SH-SY5Y (cell line): ENCODE measurements at regions not wholly inside any gene's neighbourhood (a gene's known extent, or its start where the extent isn't known, plus 50 kb on each side); places are given as distances from the start of the nearest gene placed in this dataset.

Source experiments
- GATA2 ChIP-seq: IDR thresholded peaks from 2 replicates; pipeline ENCODE4 v1.6.1; 2011; ENCODE audit warnings: mild to moderate bottlenecking, low read depth, low read length
- GATA3 ChIP-seq: IDR thresholded peaks from 2 replicates; pipeline ENCODE4 v1.6.1; 2011; ENCODE audit warnings: low read depth, mild to moderate bottlenecking, low read length, moderate library complexity

- TF ChIP-seq GATA3 (no peak), GATA2 (no peak)
Measured at GRCh38 chr1:221983444-221983843, 241.6 kb upstream of the DUSP10 start.

GRCh38 chr1:221981461-221981860 lies 239.6 kb upstream of the DUSP10 start:
- TF ChIP-seq GATA3 (no peak), GATA2 (no peak)

GRCh38 chr1:221979444-221980032 lies 237.6 kb upstream of the DUSP10 start:
- TF ChIP-seq GATA3, result no peak
- TF ChIP-seq GATA2, result no peak

- TF ChIP-seq GATA3, result no peak
- TF ChIP-seq GATA2, result no peak
Measured at GRCh38 chr1:221972276-221973235, 230.7 kb upstream of the DUSP10 start.

- TF ChIP-seq GATA3 (no peak), GATA2 (no peak)
Measured at GRCh38 chr1:221965252-221965651, 223.4 kb upstream of the DUSP10 start.

- TF ChIP-seq GATA3 (no peak), GATA2 (no peak)
Measured at GRCh38 chr1:221963742-221964141, 221.9 kb upstream of the DUSP10 start.

GRCh38 chr1:221962385-221962784 lies 220.5 kb upstream of the DUSP10 start:
- TF ChIP-seq GATA2 (no peak), GATA3 (no peak)

- TF ChIP-seq GATA2 (no peak), GATA3 (no peak)
Measured at GRCh38 chr1:221961532-221962292, 219.8 kb upstream of the DUSP10 start.

GRCh38 chr1:221949996-221950395 lies 208.1 kb upstream of the DUSP10 start:
- TF ChIP-seq GATA2 (no peak), GATA3 (no peak)

GRCh38 chr1:221948459-221948858 lies 206.6 kb upstream of the DUSP10 start:
- TF ChIP-seq GATA2 (no peak), GATA3 (no peak)

- no peak for TF ChIP-seq GATA3
- TF ChIP-seq GATA2, result no peak
Measured at GRCh38 chr1:221947731-221948130, 205.8 kb upstream of the DUSP10 start.

GRCh38 chr1:221946768-221947167 lies 204.9 kb upstream of the DUSP10 start:
- TF ChIP-seq GATA3, result no peak
- TF ChIP-seq GATA2, result no peak

GRCh38 chr1:221945669-221946068 lies 203.8 kb upstream of the DUSP10 start:
- TF ChIP-seq GATA3 (no peak), GATA2 (no peak)

GRCh38 chr1:221944247-221944870 lies 202.5 kb upstream of the DUSP10 start:
- TF ChIP-seq GATA3 (no peak), GATA2 (no peak)
